PFSK-1 (cell line): ENCODE measurements at regions not wholly inside any gene's neighbourhood (a gene's known extent, or its start where the extent isn't known, plus 50 kb on each side); places are given as distances from the start of the nearest gene placed in this dataset.

Source experiments
- POLR2AphosphoS5 ChIP-seq: IDR thresholded peaks from 2 replicates; pipeline ENCODE4 v1.6.1; 2012; ENCODE audit warnings: low read depth, mild to moderate bottlenecking, control low read depth, low read length, moderate library complexity
- SIN3A ChIP-seq: IDR thresholded peaks from 2 replicates; pipeline ENCODE4 v1.6.1; 2012; ENCODE audit warnings: mild to moderate bottlenecking, low read length, moderate library complexity, borderline replicate concordance; ENCODE audit not compliant: insufficient read depth
- TAF1 ChIP-seq: IDR thresholded peaks from 2 replicates; pipeline ENCODE4 v1.6.1; 2012; ENCODE audit warnings: low read length, control low read depth, borderline replicate concordance; ENCODE audit not compliant: insufficient read depth
- TF ChIP-seq, protein P1 (sequence below), 2 experiments: IDR thresholded peaks; 2 replicates each; pipeline versions ENCODE4 v1.6.1 to v1.8.0; 2011 to 2012; ENCODE audit warnings: low read depth in 2 of 2, low read length in 2 of 2, control low read depth in 1 of 2, inconsistent platforms in 1 of 2, mild to moderate bottlenecking in 1 of 2, moderate library complexity in 1 of 2; ENCODE audit not compliant: insufficient read depth in 1 of 2

DNA sequence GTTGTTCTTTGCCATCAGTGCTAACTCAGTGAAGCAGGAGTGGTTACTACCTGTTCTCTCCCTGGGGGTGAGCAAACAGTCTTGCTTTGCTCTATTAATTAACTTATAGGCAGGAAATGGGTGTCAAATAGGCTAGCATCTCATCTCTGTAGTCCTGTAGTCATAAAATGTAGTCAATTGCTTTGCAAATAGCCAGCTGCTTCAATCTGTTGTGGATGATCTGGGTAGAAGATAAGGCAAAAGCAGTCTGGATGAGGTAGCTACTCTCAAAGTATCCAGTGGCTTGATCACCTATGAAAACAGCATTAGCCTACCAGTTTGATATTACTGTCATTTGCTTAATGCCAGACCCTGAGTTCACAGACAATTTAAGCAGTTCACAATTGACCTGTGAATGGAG lies 369.0 kb upstream of the TMTC1 start:
- TF ChIP-seq POLR2AphosphoS5 (no peak), TAF1 (no peak), SIN3A (no peak)
- TF ChIP-seq, protein P1, sequence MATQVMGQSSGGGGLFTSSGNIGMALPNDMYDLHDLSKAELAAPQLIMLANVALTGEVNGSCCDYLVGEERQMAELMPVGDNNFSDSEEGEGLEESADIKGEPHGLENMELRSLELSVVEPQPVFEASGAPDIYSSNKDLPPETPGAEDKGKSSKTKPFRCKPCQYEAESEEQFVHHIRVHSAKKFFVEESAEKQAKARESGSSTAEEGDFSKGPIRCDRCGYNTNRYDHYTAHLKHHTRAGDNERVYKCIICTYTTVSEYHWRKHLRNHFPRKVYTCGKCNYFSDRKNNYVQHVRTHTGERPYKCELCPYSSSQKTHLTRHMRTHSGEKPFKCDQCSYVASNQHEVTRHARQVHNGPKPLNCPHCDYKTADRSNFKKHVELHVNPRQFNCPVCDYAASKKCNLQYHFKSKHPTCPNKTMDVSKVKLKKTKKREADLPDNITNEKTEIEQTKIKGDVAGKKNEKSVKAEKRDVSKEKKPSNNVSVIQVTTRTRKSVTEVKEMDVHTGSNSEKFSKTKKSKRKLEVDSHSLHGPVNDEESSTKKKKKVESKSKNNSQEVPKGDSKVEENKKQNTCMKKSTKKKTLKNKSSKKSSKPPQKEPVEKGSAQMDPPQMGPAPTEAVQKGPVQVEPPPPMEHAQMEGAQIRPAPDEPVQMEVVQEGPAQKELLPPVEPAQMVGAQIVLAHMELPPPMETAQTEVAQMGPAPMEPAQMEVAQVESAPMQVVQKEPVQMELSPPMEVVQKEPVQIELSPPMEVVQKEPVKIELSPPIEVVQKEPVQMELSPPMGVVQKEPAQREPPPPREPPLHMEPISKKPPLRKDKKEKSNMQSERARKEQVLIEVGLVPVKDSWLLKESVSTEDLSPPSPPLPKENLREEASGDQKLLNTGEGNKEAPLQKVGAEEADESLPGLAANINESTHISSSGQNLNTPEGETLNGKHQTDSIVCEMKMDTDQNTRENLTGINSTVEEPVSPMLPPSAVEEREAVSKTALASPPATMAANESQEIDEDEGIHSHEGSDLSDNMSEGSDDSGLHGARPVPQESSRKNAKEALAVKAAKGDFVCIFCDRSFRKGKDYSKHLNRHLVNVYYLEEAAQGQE (IDR thresholded peaks at IDR 0.05; ENCODE audit: insufficient read depth in 1 of 2, low read depth in 2 of 2, low read length in 2 of 2): no peak
